HepG2 (cell line): ENCODE measurements at regions not wholly inside any gene's neighbourhood (a gene's known extent, or its start where the extent isn't known, plus 50 kb on each side); places are given as distances from the start of the nearest gene placed in this dataset.

Experiments used
- ATAC-seq: fragments of 200-7000 bp; cut with Tn5 transposase; 3 replicates; pipeline ENCODE4 v1.9.1; 2020; ENCODE audit warnings: mild to moderate bottlenecking, moderate library complexity
- BruUV-seq: library from RNA; stranded (reverse); fragments of 400-500 nt; replicated peaks from 2 replicates; lab custom pipeline; 2021; lab: Mats Ljungman, UMichigan
- CTCF ChIA-PET: fragments of 300-600 bp; formaldehyde crosslinking; extraction: SDS; loops from one replicate; lab custom pipeline; 2021; ENCODE audit warnings: low total read pairs, inconsistent platforms, low intra/inter-chr PET ratio; lab: Yijun Ruan, JAX
- POLR2A ChIA-PET: fragments of 350-600 bp; sonication (Branson Sonifier 250); formaldehyde crosslinking; loops from one replicate; lab custom pipeline; 2020; ENCODE audit warnings: antibody characterized with exemption, inconsistent platforms; lab: Yijun Ruan, JAX
- DNase-seq: peaks from one replicate; pipeline ENCODE4 v3.0.0-alpha.2; 2015; ENCODE audit warnings: low spot score
- FAIRE-seq: peaks from 3 replicates; lab custom pipeline; 2011; peaks lifted over from hg19 to GRCh38; lab: Jason Lieb, UNC
- H2AFZ ChIP-seq: one replicate; pipeline ENCODE4 v1.6.1; 2011; ENCODE audit warnings: low read length, inconsistent platforms
- H3K27ac ChIP-seq: fragments of 300-600 bp; 3 replicates; pipeline ENCODE4 v1.8.0; 2011; ENCODE audit warnings: mixed run types, mild to moderate bottlenecking, mixed read lengths, low read length, inconsistent platforms; ENCODE audit not compliant: insufficient read depth; ENCODE audit errors: extremely low read length
- H3K27me3 ChIP-seq, 2 experiments: fragments of 200-600 bp in 1 of 2; 2 replicates in 1 of 2; 3 replicates in 1 of 2; pipeline versions ENCODE4 v1.6.0 to v1.8.0; 2011; ENCODE audit warnings: low read length in 2 of 2, mild to moderate bottlenecking in 2 of 2, moderate library complexity in 2 of 2, inconsistent platforms in 1 of 2; ENCODE audit not compliant: insufficient read depth in 2 of 2, control insufficient read depth in 1 of 2
- H3K36me3 ChIP-seq, 2 experiments: fragments of 200-600 bp in 1 of 2; replicated peaks in 1 of 2; 2 replicates in 1 of 2; 3 replicates in 1 of 2; pipeline versions ENCODE4 v1.5.1 to v1.8.0; 2011; ENCODE audit warnings: low read length in 2 of 2, inconsistent platforms in 1 of 2; ENCODE audit not compliant: insufficient read depth in 2 of 2, control insufficient read depth in 1 of 2
- H3K4me1 ChIP-seq: 2 replicates; pipeline ENCODE4 v1.5.1; 2012; ENCODE audit warnings: low read length, inconsistent platforms; ENCODE audit not compliant: insufficient read depth
- H3K4me2 ChIP-seq: 2 replicates; pipeline ENCODE4 v1.6.0; 2011; ENCODE audit warnings: low read depth, low read length, inconsistent platforms
- H3K4me3 ChIP-seq, 3 experiments: fragments of 200-600 bp in 1 of 3; sonication (generic), shearing (Covaris generic) in 1 of 3; replicated peaks in 1 of 3; 2 replicates each; pipeline ENCODE4 v1.5.1; 2011 to 2016; ENCODE audit warnings: low read length in 3 of 3, inconsistent platforms in 2 of 3, low read depth in 2 of 3, mild to moderate bottlenecking in 2 of 3, control low read depth in 1 of 3, mixed read lengths in 1 of 3; ENCODE audit not compliant: insufficient read depth in 1 of 3
- H3K79me2 ChIP-seq: one replicate; pipeline ENCODE4 v1.6.1; 2011; ENCODE audit warnings: low read length, inconsistent platforms; ENCODE audit not compliant: insufficient read depth
- H3K9ac ChIP-seq: 2 replicates; pipeline ENCODE4 v1.6.0; 2011; ENCODE audit warnings: mild to moderate bottlenecking, low read depth, low read length, inconsistent platforms; ENCODE audit not compliant: insufficient read depth
- H3K9me3 ChIP-seq: 2 replicates; pipeline ENCODE4 v1.5.1; 2012; ENCODE audit warnings: mild to moderate bottlenecking, low read length
- H4K20me1 ChIP-seq: 2 replicates; pipeline ENCODE4 v1.6.0; 2011; ENCODE audit warnings: inconsistent platforms, mild to moderate bottlenecking, low read length, moderate library complexity; ENCODE audit not compliant: insufficient read depth
- AHR ChIP-seq: IDR thresholded peaks from 2 replicates; pipeline ENCODE4 v1.6.1; 2018; ENCODE audit warnings: missing genetic modification reagents, missing compliant biosample characterization
- CHD2 ChIP-seq: IDR thresholded peaks from 2 replicates; pipeline ENCODE4 v1.6.1; 2011; ENCODE audit warnings: low read depth, low read length, improper control_type of control experiment
- GATAD1 ChIP-seq: IDR thresholded peaks from 2 replicates; pipeline ENCODE4 v1.6.1; 2016; ENCODE audit warnings: missing genetic modification reagents, missing compliant biosample characterization
- HDAC6 ChIP-seq: fragments of 200-600 bp; sonication (generic); IDR thresholded peaks from 2 replicates; pipeline ENCODE4 v1.7.0; 2017; ENCODE audit warnings: mild to moderate bottlenecking, antibody characterized with exemption, low read length, low read depth
- NFYC ChIP-seq: IDR thresholded peaks from 2 replicates; pipeline ENCODE4 v1.6.1; 2016; ENCODE audit warnings: missing genetic modification reagents, missing compliant biosample characterization
- PCBP2 ChIP-seq: fragments of 200-400 bp; formaldehyde crosslinking; optimal IDR thresholded peaks from 2 replicates; pipeline ENCODE3; 2018; ENCODE audit warnings: low read length, low read depth; ENCODE audit not compliant: poor library complexity, severe bottlenecking
- ZNF10 ChIP-seq: sonication (generic); formaldehyde crosslinking; IDR thresholded peaks from 2 replicates; pipeline ENCODE4 v1.4.0; 2020; ENCODE audit warnings: mild to moderate bottlenecking, low read depth, missing genetic modification reagents, borderline replicate concordance
- ZNF292 ChIP-seq: sonication (generic); formaldehyde crosslinking; IDR thresholded peaks from 2 replicates; pipeline ENCODE4 v1.8.1; 2022; ENCODE audit warnings: mild to moderate bottlenecking, low read depth, missing genetic modification reagents, borderline replicate concordance
- ZNF343 ChIP-seq: sonication (generic); formaldehyde crosslinking; IDR thresholded peaks from 2 replicates; pipeline ENCODE4 v1.4.0; 2020; ENCODE audit warnings: mild to moderate bottlenecking, missing genetic modification reagents
- ZNF501 ChIP-seq: sonication (generic); formaldehyde crosslinking; IDR thresholded peaks from 2 replicates; pipeline ENCODE4 v1.5.1; 2020; ENCODE audit warnings: mild to moderate bottlenecking, moderate library complexity, missing genetic modification reagents
- ZNF564 ChIP-seq: sonication (generic); formaldehyde crosslinking; IDR thresholded peaks from 2 replicates; pipeline ENCODE4 v1.8.1; 2023; ENCODE audit warnings: mild to moderate bottlenecking, missing genetic modification reagents
- ZNF572 ChIP-seq: sonication (generic); formaldehyde crosslinking; IDR thresholded peaks from 2 replicates; pipeline ENCODE4 v1.5.1; 2020; ENCODE audit warnings: mild to moderate bottlenecking, missing genetic modification reagents
- ZNF672 ChIP-seq: sonication (generic); formaldehyde crosslinking; IDR thresholded peaks from 2 replicates; pipeline ENCODE4 v1.8.1; 2022; ENCODE audit warnings: missing genetic modification reagents
- ZNF724P ChIP-seq: sonication (generic); formaldehyde crosslinking; IDR thresholded peaks from 2 replicates; pipeline ENCODE4 v1.8.0; 2022; ENCODE audit warnings: missing genetic modification reagents, borderline replicate concordance
- WGBS: methylation state at CpG from one replicate; pipeline ENCODE4 v1.1.6; 2017; ENCODE audit warnings: low lambda C conversion rate; 5-methylcytosine and 5-hydroxymethylcytosine counted together
- in situ Hi-C: cut with HindIII; loops from 2 replicates; pipeline ENCODE4 v1.10.0; 2017; ENCODE audit warnings: low pct_unique_long_range_greater_than_20kb; ENCODE audit not compliant: extremely low pct_ligation_motif_present
- intact Hi-C: fragments of 100-400 bp; cut with micrococcal nuclease; formaldehyde crosslinking; loops from one replicate; pipeline ENCODE4 v1.10.0; 2022; ENCODE audit not compliant: unreplicated experiment
- TF ChIP-seq, protein P1 (sequence below): sonication (generic); formaldehyde crosslinking; IDR thresholded peaks from 2 replicates; pipeline ENCODE4 v1.8.1; 2023; ENCODE audit warnings: mild to moderate bottlenecking, missing genetic modification reagents, borderline replicate concordance
- TF ChIP-seq, protein P2 (sequence below): sonication (generic); formaldehyde crosslinking; conservative IDR thresholded peaks from 2 replicates; pipeline ENCODE4 v1.8.0; 2022; ENCODE audit warnings: low read depth, missing genetic modification reagents
- TF ChIP-seq, protein P3 (sequence below): sonication (generic); formaldehyde crosslinking; IDR thresholded peaks from 2 replicates; pipeline ENCODE4 v1.8.0; 2022; ENCODE audit warnings: mild to moderate bottlenecking, missing genetic modification reagents
- TF ChIP-seq, protein P4 (sequence below): sonication (generic); formaldehyde crosslinking; IDR thresholded peaks from 2 replicates; pipeline ENCODE4 v1.9.0; 2021; ENCODE audit warnings: missing genetic modification reagents, borderline replicate concordance

DNA sequence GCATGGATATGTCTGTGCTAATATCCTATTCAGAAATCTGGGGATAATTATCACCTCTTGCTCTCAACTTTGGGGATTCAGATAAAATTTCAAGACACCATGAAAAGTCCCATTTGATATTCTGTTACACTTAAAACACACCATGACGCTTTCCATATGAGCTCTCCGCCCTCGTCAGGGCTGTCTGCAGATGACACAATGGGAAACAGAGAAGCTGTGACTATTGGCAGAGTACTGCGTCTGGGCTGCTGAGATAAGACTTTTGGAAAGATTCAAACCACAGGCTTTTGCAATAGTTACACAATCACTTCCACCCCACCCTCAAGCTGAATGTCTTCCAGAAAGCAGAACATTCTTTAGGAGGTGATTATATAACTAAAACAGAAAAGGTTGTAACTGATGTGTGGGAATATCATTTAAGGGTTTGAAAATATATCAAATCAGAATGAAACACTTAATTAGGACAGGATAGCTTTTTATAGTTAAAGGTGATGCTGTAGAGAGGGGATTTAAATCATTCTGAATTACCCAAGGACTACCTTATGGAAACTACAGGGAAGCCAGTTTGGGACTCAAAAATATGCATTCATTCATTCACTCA, 75.3 kb upstream of the TMPO start (continued):
- no peak for TF ChIP-seq ZNF10 (CRISPR knock-in tag)
- no peak for TF ChIP-seq ZNF572 (CRISPR knock-in tag)
- TF ChIP-seq, protein P1, sequence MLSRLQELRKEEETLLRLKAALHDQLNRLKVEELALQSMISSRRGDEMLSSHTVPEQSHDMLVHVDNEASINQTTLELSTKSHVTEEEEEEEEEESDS (CRISPR knock-in tag) = no peak
- TF ChIP-seq, protein P2, sequence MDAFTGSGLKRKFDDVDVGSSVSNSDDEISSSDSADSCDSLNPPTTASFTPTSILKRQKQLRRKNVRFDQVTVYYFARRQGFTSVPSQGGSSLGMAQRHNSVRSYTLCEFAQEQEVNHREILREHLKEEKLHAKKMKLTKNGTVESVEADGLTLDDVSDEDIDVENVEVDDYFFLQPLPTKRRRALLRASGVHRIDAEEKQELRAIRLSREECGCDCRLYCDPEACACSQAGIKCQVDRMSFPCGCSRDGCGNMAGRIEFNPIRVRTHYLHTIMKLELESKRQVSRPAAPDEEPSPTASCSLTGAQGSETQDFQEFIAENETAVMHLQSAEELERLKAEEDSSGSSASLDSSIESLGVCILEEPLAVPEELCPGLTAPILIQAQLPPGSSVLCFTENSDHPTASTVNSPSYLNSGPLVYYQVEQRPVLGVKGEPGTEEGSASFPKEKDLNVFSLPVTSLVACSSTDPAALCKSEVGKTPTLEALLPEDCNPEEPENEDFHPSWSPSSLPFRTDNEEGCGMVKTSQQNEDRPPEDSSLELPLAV (CRISPR knock-in tag) = no peak
- TF ChIP-seq ZNF672 = no peak

DNA sequence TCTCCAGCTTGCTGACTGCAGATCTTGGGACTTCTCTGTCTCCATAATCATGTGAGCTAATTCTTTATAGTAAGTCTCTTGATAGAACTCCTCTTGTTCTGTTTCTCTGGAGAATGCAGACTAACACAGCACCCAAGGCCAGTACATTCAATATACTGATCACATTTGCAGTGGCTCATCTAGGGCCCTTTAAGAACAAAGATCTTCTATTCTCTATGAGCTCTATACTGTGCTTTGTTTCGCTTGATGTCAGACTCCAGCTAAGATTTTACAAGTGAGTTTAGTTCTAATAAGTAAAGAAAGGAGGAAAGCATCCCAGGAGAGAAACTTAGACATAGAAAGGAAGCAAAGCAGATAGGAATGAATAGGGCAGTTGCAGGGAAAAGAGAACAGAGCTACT, 69.3 kb upstream of the TMPO start:
- DNase-seq (no peak), ATAC-seq (no peak), FAIRE-seq (no peak)
- no TSS peak for BruUV-seq
- CTCF ChIA-PET = no interaction called here
- no peaks in the 10 kb centered on the region for H3K79me2 ChIP-seq
- H2AFZ ChIP-seq = no peak overlapping the region
- in situ Hi-C loops = no loop called here
- H3K4me1 ChIP-seq = no peaks in the 10 kb centered on the region
- H3K27me3 ChIP-seq = peaks cover 2 to 9% of the 10 kb centered on the region in 2 experiments; a peak in 2 of 5 replicates
- intact Hi-C loops = no loop called here
- no peak overlapping the region for H3K4me3 ChIP-seq
- no peak overlapping the region for H3K27ac ChIP-seq
- WGBS = 0% methylated on average over 1 of the region's 1 CpG
- H3K36me3 ChIP-seq = no peaks in the 10 kb centered on the region
- no peak overlapping the region for H3K9ac ChIP-seq
- H4K20me1 ChIP-seq = no peaks in the 10 kb centered on the region
- H3K9me3 ChIP-seq = no peaks in the 10 kb centered on the region
- POLR2A ChIA-PET = no interaction called here
- no peak overlapping the region for H3K4me2 ChIP-seq
- TF ChIP-seq NFYC (no peak), PCBP2 (no peak), GATAD1 (no peak), HDAC6 (no peak), AHR (no peak), ZNF501 (CRISPR knock-in tag) (no peak), ZNF724P (CRISPR knock-in tag) (no peak), CHD2 (no peak), ZNF292 (CRISPR knock-in tag) (no peak), ZNF564 (CRISPR knock-in tag) (no peak), ZNF343 (no peak)
- TF ChIP-seq, protein P3, sequence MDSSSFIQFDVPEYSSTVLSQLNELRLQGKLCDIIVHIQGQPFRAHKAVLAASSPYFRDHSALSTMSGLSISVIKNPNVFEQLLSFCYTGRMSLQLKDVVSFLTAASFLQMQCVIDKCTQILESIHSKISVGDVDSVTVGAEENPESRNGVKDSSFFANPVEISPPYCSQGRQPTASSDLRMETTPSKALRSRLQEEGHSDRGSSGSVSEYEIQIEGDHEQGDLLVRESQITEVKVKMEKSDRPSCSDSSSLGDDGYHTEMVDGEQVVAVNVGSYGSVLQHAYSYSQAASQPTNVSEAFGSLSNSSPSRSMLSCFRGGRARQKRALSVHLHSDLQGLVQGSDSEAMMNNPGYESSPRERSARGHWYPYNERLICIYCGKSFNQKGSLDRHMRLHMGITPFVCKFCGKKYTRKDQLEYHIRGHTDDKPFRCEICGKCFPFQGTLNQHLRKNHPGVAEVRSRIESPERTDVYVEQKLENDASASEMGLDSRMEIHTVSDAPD = no peak
- TF ChIP-seq, protein P4, sequence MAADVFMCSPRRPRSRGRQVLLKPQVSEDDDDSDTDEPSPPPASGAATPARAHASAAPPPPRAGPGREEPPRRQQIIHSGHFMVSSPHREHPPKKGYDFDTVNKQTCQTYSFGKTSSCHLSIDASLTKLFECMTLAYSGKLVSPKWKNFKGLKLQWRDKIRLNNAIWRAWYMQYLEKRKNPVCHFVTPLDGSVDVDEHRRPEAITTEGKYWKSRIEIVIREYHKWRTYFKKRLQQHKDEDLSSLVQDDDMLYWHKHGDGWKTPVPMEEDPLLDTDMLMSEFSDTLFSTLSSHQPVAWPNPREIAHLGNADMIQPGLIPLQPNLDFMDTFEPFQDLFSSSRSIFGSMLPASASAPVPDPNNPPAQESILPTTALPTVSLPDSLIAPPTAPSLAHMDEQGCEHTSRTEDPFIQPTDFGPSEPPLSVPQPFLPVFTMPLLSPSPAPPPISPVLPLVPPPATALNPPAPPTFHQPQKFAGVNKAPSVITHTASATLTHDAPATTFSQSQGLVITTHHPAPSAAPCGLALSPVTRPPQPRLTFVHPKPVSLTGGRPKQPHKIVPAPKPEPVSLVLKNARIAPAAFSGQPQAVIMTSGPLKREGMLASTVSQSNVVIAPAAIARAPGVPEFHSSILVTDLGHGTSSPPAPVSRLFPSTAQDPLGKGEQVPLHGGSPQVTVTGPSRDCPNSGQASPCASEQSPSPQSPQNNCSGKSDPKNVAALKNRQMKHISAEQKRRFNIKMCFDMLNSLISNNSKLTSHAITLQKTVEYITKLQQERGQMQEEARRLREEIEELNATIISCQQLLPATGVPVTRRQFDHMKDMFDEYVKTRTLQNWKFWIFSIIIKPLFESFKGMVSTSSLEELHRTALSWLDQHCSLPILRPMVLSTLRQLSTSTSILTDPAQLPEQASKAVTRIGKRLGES (CRISPR knock-in tag) = no peak
